Kidney (tissue), 13 donors: ENCODE measurements at regions not wholly inside any gene's neighbourhood (a gene's known extent, or its start where the extent isn't known, plus 50 kb on each side); places are given as distances from the start of the nearest gene placed in this dataset.

Source experiments
- DNase-seq, 5 donors: peaks; one replicate each; pipeline ENCODE4 v3.0.0-alpha.2; 2013 to 2020
- FAIRE-seq: peaks from 2 replicates; lab custom pipeline; 2012; peaks lifted over from hg19 to GRCh38; lab: Jason Lieb, UNC
- H3K27ac ChIP-seq, 2 donors: one replicate each; pipeline ENCODE4 v1.7.0; 2013; ENCODE audit warnings: low read depth in 2 of 2, low read length in 2 of 2, inconsistent platforms in 1 of 2
- H3K27me3 ChIP-seq: one replicate; pipeline ENCODE4 v1.7.1; 2013; ENCODE audit warnings: low read length, inconsistent platforms; ENCODE audit not compliant: control insufficient read depth, insufficient read depth
- H3K36me3 ChIP-seq, 3 donors: one replicate each; pipeline versions ENCODE4 v1.7.0 to v1.7.1; 2013; ENCODE audit warnings: low read length in 3 of 3, control low read depth in 1 of 3, inconsistent platforms in 1 of 3; ENCODE audit not compliant: insufficient read depth in 3 of 3, control insufficient read depth in 2 of 3
- H3K4me1 ChIP-seq, 3 donors: one replicate each; pipeline versions ENCODE4 v1.7.0 to v1.7.1; 2013; ENCODE audit warnings: low read length in 3 of 3, inconsistent platforms in 1 of 3, low read depth in 1 of 3; ENCODE audit not compliant: control insufficient read depth in 2 of 3, insufficient read depth in 2 of 3
- H3K4me3 ChIP-seq, 3 donors: one replicate each; pipeline versions ENCODE4 v1.7.0 to v1.8.1; 2013; ENCODE audit warnings: low read length in 3 of 3, control low read depth in 1 of 3, inconsistent platforms in 1 of 3
- H3K9ac ChIP-seq, 3 donors: one replicate each; pipeline versions ENCODE4 v1.7.0 to v1.7.1; 2013; ENCODE audit warnings: low read length in 3 of 3, control low read depth in 1 of 3, inconsistent platforms in 1 of 3
- H3K9me3 ChIP-seq, 3 donors: one replicate each; pipeline versions ENCODE4 v1.7.0 to v1.7.1; 2013; ENCODE audit warnings: low read length in 3 of 3, control low read depth in 1 of 3, inconsistent platforms in 1 of 3; ENCODE audit not compliant: control insufficient read depth in 2 of 3, insufficient read depth in 1 of 3
- intact Hi-C: fragments of 100-400 bp; cut with DNase I; formaldehyde crosslinking; loops from one replicate; pipeline ENCODE4 v1.11.1; 2022
- TF ChIP-seq, protein P1 (sequence below): IDR thresholded peaks from 3 replicates; pipeline ENCODE4 v1.5.1; 2012; ENCODE audit warnings: mild to moderate bottlenecking, moderate library complexity, borderline replicate concordance; ENCODE audit not compliant: insufficient read depth; ENCODE audit errors: extremely low read depth
- donor health status: control.
- donor health status: control.
- donor health status: control.
- donor health status: control.
- donor health status: control.
- donor health status: DM: yes; HTN: yes; CAD: no.
- donor health status: Normal renal cell carcinoma (clear cell type).

DNA sequence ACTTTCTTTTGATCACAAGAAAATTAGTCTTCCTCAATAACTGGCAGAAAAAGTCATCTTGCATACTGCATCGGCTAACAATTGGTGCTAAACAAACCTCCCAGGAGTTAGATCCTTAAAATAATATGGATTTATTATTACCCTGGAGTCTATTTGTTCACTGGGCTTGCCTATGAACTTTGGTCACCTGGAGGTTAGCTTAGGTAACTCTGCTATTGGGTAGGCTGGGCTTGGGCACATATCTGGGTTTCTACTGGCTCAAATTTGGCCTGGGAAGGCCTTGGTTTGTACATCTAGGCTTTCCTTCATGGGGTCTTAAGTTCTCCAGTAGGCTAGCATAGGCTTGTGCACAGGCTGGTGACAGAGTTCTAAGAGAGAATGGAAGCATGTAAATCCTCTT is 279.9 kb downstream of the RASEF start:
- intact Hi-C loops: no loop called here
- H3K36me3 ChIP-seq: no peaks in the 10 kb centered on the region
- H3K4me1 ChIP-seq: peaks cover 0 to 8% (median 0%) of the 10 kb centered on the region in 3 donors
- TF ChIP-seq, protein P1, sequence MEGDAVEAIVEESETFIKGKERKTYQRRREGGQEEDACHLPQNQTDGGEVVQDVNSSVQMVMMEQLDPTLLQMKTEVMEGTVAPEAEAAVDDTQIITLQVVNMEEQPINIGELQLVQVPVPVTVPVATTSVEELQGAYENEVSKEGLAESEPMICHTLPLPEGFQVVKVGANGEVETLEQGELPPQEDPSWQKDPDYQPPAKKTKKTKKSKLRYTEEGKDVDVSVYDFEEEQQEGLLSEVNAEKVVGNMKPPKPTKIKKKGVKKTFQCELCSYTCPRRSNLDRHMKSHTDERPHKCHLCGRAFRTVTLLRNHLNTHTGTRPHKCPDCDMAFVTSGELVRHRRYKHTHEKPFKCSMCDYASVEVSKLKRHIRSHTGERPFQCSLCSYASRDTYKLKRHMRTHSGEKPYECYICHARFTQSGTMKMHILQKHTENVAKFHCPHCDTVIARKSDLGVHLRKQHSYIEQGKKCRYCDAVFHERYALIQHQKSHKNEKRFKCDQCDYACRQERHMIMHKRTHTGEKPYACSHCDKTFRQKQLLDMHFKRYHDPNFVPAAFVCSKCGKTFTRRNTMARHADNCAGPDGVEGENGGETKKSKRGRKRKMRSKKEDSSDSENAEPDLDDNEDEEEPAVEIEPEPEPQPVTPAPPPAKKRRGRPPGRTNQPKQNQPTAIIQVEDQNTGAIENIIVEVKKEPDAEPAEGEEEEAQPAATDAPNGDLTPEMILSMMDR: no peak
- H3K9ac ChIP-seq: no peak overlapping the region
- no peaks in the 10 kb centered on the region for H3K27me3 ChIP-seq
- no peak for DNase-seq
- no peak for FAIRE-seq
- no peak overlapping the region for H3K4me3 ChIP-seq
- H3K27ac ChIP-seq: no peak overlapping the region
- no peaks in the 10 kb centered on the region for H3K9me3 ChIP-seq

DNA sequence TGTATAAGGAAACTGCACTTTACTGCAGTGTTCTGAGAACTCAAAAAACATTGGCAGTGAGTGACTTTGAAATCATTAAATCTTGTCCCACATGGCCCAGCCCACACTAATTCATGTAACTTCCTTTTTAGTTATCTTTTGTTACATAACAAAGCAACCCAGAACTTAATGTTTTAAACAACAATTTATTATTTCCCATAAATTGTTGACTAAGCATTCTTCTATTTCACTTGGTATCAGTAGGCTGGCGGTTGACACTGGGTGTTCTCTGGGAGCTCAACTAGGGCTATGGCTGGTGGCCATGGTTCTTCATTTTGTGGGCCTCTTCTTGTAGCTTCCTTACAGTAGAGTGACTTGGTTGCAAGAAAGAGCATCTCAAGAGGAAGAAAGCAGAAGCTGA is 278.4 kb downstream of the RASEF start:
- Histone ChIP-seq H3K27me3 (no peaks in the 10 kb centered on the region), H3K4me3 (no peak overlapping the region), H3K9me3 (no peaks in the 10 kb centered on the region), H3K4me1 (peaks cover 0 to 8% (median 0%) of the 10 kb centered on the region in 3 donors), H3K9ac (no peak overlapping the region), H3K27ac (no peak overlapping the region), H3K36me3 (no peaks in the 10 kb centered on the region)
- FAIRE-seq (no peak), DNase-seq (no peak)
- TF ChIP-seq, protein P1: no peak
- intact Hi-C loops: no loop called here

- Histone ChIP-seq H3K4me1 (no peaks in the 10 kb centered on the region), H3K27me3 (no peaks in the 10 kb centered on the region), H3K9ac (no peak overlapping the region), H3K36me3 (no peaks in the 10 kb centered on the region), H3K9me3 (no peaks in the 10 kb centered on the region), H3K27ac (no peak overlapping the region), H3K4me3 (no peak overlapping the region)
- FAIRE-seq (no peak), DNase-seq (no peak)
- intact Hi-C loops: no loop called here
- TF ChIP-seq, protein P1: no peak
These were observed 273.7 kb downstream of the RASEF start for GRCh38 chr9:82789155-82789824.

DNA sequence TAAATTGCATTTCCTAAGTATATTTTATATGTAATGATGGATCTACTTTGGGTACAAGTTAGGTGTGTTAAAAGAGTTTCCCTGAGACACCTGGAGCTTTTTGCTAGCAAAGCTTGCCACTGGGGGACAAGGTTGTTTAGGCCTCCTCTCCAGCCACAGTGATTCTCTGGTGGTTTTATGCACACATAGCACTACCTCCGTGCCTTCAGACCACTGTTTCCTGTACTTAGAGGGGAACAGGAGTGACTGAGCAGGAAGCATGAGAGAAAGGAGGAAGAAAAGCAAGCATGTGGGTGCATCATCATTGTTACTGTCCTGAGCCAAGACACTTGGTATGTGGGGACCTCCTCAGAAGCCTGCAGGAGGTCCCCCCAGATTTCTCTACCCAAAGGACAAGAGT is 272.1 kb downstream of the RASEF start:
- Histone ChIP-seq H3K27me3 (no peaks in the 10 kb centered on the region), H3K27ac (no peak overlapping the region), H3K4me1 (no peaks in the 10 kb centered on the region), H3K9me3 (no peaks in the 10 kb centered on the region), H3K36me3 (no peaks in the 10 kb centered on the region), H3K4me3 (no peak overlapping the region), H3K9ac (no peak overlapping the region)
- intact Hi-C loops: no loop called here
- FAIRE-seq (no peak), DNase-seq (no peak)
- TF ChIP-seq, protein P1: no peak
